Omental fat pad (tissue), 3 donors: ENCODE measurements at regions not wholly inside any gene's neighbourhood (a gene's known extent, or its start where the extent isn't known, plus 50 kb on each side); places are given as distances from the start of the nearest gene placed in this dataset.
A peak's percentile ranks its signal among the peaks of the same experiment; 100 is the strongest.

Source experiments
- ATAC-seq: fragments of 150-250 bp; one replicate; pipeline ENCODE4 v1.9.1; 2016; ENCODE audit warnings: mild to moderate bottlenecking, moderate library complexity; ENCODE audit not compliant: low FRiP score
- DNase-seq: peaks from one replicate; pipeline ENCODE4 v3.0.0-alpha.2; 2019; ENCODE audit warnings: low spot score
- CTCF ChIP-seq, 3 donors: fragments of 450-650 bp; IDR thresholded peaks; one replicate each; pipeline ENCODE4 v1.5.1; 2016 to 2017; ENCODE audit warnings: antibody characterized with exemption in 3 of 3, mild to moderate bottlenecking in 3 of 3, moderate library complexity in 2 of 3

- ATAC-seq (no peak), DNase-seq (no peak)
- TF ChIP-seq CTCF (IDR thresholded peaks at IDR 0.05) = no peak
These were observed 78.2 kb upstream of the BNC1 start for GRCh38 chr15:83362706-83363105.

GRCh38 chr15:83364501-83364900 is 80.0 kb upstream of the BNC1 start:
- ATAC-seq (no peak), DNase-seq (no peak)
- TF ChIP-seq CTCF (IDR thresholded peaks at IDR 0.05) = no peak

- peak; percentile 38 for DNase-seq
- ATAC-seq = peak; percentile 95
- TF ChIP-seq CTCF (IDR thresholded peaks at IDR 0.05) = no peak
These were observed 81.0 kb upstream of the BNC1 start for GRCh38 chr15:83365370-83365938.

GRCh38 chr15:83372434-83372891 is 74.7 kb upstream of the SH3GL3 start:
- peak; percentile 84 for ATAC-seq
- no peak for TF ChIP-seq CTCF (IDR thresholded peaks at IDR 0.05)
- no peak for DNase-seq

GRCh38 chr15:83378921-83379578 is 68.1 kb upstream of the SH3GL3 start:
- ATAC-seq = no peak
- TF ChIP-seq CTCF (IDR thresholded peaks at IDR 0.05) = no peak
- no peak for DNase-seq

- ATAC-seq (no peak), DNase-seq (no peak)
- no peak for TF ChIP-seq CTCF (IDR thresholded peaks at IDR 0.05)
These were observed 67.6 kb upstream of the SH3GL3 start for GRCh38 chr15:83379579-83379959.

- no peak for DNase-seq
These were observed 67.1 kb upstream of the SH3GL3 start for GRCh38 chr15:83380059-83380458.

More at GRCh38 chr15:83380059-83380458, 67.1 kb upstream of the SH3GL3 start:
- ATAC-seq = no peak
- no peak for TF ChIP-seq CTCF (IDR thresholded peaks at IDR 0.05)
